NCI-H82 treated with DMSO at 0.1 percent for 48 hours (cell line): ENCODE measurements at regions not wholly inside any gene's neighbourhood (a gene's known extent, or its start where the extent isn't known, plus 50 kb on each side); places are given as distances from the start of the nearest gene placed in this dataset.
"Not testable (repeated sequence)": the region's sequence is repeated elsewhere in the genome, so short reads cannot be mapped to it uniquely, and the experiment has no call there.

ENCODE experiments used
- DNase-seq: peaks from one replicate; lab custom pipeline; 2025; ENCODE audit not compliant: unreplicated experiment; lab: John Stamatoyannopoulos, UW

GRCh38 chr3:194189243-194189791, 53.4 kb downstream of the HES1 start:
- no peak for DNase-seq

GRCh38 chr3:194191850-194192249, 55.9 kb downstream of the HES1 start:
- DNase-seq = not testable (repeated sequence)

GRCh38 chr3:194194051-194194756, 58.3 kb downstream of the HES1 start:
- no peak for DNase-seq

GRCh38 chr3:194194757-194195085, 58.8 kb downstream of the HES1 start:
- no peak for DNase-seq

GRCh38 chr3:194195611-194196010, 59.7 kb downstream of the HES1 start:
- DNase-seq = no peak

- no peak for DNase-seq
Observed at GRCh38 chr3:194196876-194197275, 60.9 kb downstream of the HES1 start.

- DNase-seq = no peak
Observed at GRCh38 chr3:194197396-194197960, 61.5 kb downstream of the HES1 start.

- DNase-seq = no peak
Observed at GRCh38 chr3:194197981-194198695, 62.2 kb downstream of the HES1 start.

GRCh38 chr3:194198938-194199337, 63.0 kb downstream of the HES1 start:
- no peak for DNase-seq

- DNase-seq = no peak
Observed at GRCh38 chr3:194200422-194201081, 64.6 kb downstream of the HES1 start.

GRCh38 chr3:194201953-194202666, 66.2 kb downstream of the HES1 start:
- DNase-seq = no peak

GRCh38 chr3:194203482-194204041, 67.6 kb downstream of the HES1 start:
- DNase-seq = no peak

- no peak for DNase-seq
Observed at GRCh38 chr3:194204042-194204987, 68.4 kb downstream of the HES1 start.

GRCh38 chr3:194205675-194206133, 69.8 kb downstream of the HES1 start:
- DNase-seq = no peak

- no peak for DNase-seq
Observed at GRCh38 chr3:194206320-194206719, 70.4 kb downstream of the HES1 start.

- no peak for DNase-seq
Observed at GRCh38 chr3:194208709-194209108, 72.8 kb downstream of the HES1 start.

- DNase-seq = no peak
Observed at GRCh38 chr3:194212161-194212844, 76.4 kb downstream of the HES1 start.

- no peak for DNase-seq
Observed at GRCh38 chr3:194212845-194213331, 76.9 kb downstream of the HES1 start.

GRCh38 chr3:194215392-194215791, 79.4 kb downstream of the HES1 start:
- no peak for DNase-seq
